ENCODE measurements at regions not wholly inside any gene's neighbourhood (a gene's known extent, or its start where the extent isn't known, plus 50 kb on each side); places are given as distances from the start of the nearest gene placed in this dataset.

DNA sequence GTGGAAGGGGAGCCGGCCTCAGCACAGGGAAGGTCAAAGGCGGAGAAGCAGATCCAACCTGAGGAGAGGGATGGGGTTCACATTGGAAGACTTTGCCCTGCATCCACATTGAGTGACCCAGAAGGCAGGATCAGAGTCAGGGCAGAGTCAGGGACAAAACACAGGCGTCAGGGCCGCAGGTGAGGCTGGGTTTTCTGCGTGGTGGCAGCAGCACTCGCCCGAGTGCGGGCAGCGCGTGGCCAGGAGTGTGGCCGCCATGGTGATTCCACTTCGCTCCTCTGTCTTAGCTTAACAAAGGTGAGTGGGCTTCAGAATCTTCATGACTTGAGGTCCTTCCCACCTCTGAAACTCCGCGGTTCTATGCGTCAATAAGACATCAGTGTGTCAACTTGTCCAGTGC lies 476.9 kb upstream of the SMIM21 start:
- Mint-ChIP-seq H3K27ac (no peak overlapping the region), H3K4me3 (no peak overlapping the region), H3K4me1 (ENCODE audit: low read depth) (no peaks in the 10 kb centered on the region), H3K9me3 (no peaks in the 10 kb centered on the region), H3K36me3 (ENCODE audit: low read depth) (no peaks in the 10 kb centered on the region), H3K27me3 (no peaks in the 10 kb centered on the region)
- Histone ChIP-seq H3K9me3 (ENCODE audit: control insufficient read depth in 1 of 2, insufficient read depth in 1 of 2, low read length in 2 of 2) (peaks cover 0 to 12% of the 10 kb centered on the region in 2 experiments), H3K4me3 (ENCODE audit: low read length) (no peak overlapping the region), H3K27ac (ENCODE audit: low read depth in 1 of 2, low read length in 2 of 2) (no peak overlapping the region), H3K4me1 (ENCODE audit: insufficient read depth, low read length) (no peaks in the 10 kb centered on the region), H3K36me3 (ENCODE audit: insufficient read depth, low read length) (no peaks in the 10 kb centered on the region), H3K27me3 (ENCODE audit: control insufficient read depth in 1 of 2, insufficient read depth in 2 of 2, low read length in 2 of 2) (no peaks in the 10 kb centered on the region)
- POLR2A ChIA-PET: no interaction called here
- ATAC-seq (ENCODE audit: poor library complexity): no peak
- TF ChIP-seq, protein P1, sequence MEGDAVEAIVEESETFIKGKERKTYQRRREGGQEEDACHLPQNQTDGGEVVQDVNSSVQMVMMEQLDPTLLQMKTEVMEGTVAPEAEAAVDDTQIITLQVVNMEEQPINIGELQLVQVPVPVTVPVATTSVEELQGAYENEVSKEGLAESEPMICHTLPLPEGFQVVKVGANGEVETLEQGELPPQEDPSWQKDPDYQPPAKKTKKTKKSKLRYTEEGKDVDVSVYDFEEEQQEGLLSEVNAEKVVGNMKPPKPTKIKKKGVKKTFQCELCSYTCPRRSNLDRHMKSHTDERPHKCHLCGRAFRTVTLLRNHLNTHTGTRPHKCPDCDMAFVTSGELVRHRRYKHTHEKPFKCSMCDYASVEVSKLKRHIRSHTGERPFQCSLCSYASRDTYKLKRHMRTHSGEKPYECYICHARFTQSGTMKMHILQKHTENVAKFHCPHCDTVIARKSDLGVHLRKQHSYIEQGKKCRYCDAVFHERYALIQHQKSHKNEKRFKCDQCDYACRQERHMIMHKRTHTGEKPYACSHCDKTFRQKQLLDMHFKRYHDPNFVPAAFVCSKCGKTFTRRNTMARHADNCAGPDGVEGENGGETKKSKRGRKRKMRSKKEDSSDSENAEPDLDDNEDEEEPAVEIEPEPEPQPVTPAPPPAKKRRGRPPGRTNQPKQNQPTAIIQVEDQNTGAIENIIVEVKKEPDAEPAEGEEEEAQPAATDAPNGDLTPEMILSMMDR (IDR thresholded peaks at IDR 0.05): no peak
- CTCF ChIA-PET: no interaction called here
- no peak for DNase-seq
- intact Hi-C loops (cut with DNase I, micrococcal nuclease): no loop called here

DNA sequence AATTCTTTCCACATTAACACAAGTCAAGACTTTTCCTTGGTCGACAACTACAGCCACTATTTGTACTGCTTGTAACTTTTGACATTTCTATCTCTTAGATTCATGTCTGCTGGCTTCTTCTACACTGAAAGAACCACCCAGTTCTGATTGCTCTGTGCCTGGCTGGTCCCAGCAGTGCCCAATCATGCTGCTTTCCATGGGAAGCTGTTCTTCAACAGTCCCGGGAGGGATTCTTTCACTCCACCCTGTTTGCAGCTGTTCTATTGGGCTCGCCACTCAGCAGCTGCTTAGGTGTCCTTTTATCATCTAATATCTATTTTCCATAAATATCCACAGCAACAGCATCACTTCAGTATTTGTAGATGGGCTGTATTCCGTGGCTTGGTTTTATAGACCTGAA lies 471.1 kb upstream of the SMIM21 start:
- intact Hi-C loops (cut with DNase I, micrococcal nuclease): no loop called here
- peaks cover 9% of the 10 kb centered on the region for H3K27me3 Mint-ChIP-seq
- no peak overlapping the region for H3K27ac Mint-ChIP-seq
- DNase-seq (no peak), ATAC-seq (ENCODE audit: poor library complexity) (no peak)
- TF ChIP-seq, protein P1 (IDR thresholded peaks at IDR 0.05): no peak
- no peaks in the 10 kb centered on the region for H3K9me3 Mint-ChIP-seq
- Histone ChIP-seq H3K4me1 (ENCODE audit: insufficient read depth, low read length) (no peaks in the 10 kb centered on the region), H3K27me3 (ENCODE audit: control insufficient read depth in 1 of 2, insufficient read depth in 2 of 2, low read length in 2 of 2) (no peaks in the 10 kb centered on the region), H3K36me3 (ENCODE audit: insufficient read depth, low read length) (no peaks in the 10 kb centered on the region), H3K27ac (ENCODE audit: low read depth in 1 of 2, low read length in 2 of 2) (no peak overlapping the region), H3K9me3 (ENCODE audit: control insufficient read depth in 1 of 2, insufficient read depth in 1 of 2, low read length in 2 of 2) (no peaks in the 10 kb centered on the region), H3K4me3 (ENCODE audit: low read length) (no peak overlapping the region)
- ChIA-PET POLR2A (no interaction called here), CTCF (no interaction called here)
- H3K4me1 Mint-ChIP-seq (ENCODE audit: low read depth): no peaks in the 10 kb centered on the region
- H3K4me3 Mint-ChIP-seq: no peak overlapping the region
- H3K36me3 Mint-ChIP-seq (ENCODE audit: low read depth): no peaks in the 10 kb centered on the region

DNA sequence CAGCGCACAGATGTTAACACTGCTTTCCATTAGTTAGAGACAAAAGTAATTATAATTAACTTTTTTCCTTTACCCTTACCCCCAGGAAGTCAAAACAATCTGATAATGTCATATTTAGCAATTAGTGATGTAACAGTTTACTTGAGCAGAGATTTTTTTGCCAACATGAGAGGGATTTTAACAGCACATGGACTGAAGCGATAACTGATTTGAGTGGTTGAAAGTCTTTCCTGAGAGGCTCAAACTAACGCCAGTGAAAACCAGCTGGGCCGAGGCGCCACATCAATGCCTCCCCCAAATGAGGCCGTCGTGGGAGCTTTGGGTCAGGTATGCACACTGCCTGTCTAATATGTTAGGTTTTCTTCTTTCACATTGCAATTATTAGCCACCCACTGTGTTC lies 469.9 kb upstream of the SMIM21 start:
- H3K27me3 Mint-ChIP-seq: peaks cover 9% of the 10 kb centered on the region
- Histone ChIP-seq H3K27me3 (ENCODE audit: control insufficient read depth in 1 of 2, insufficient read depth in 2 of 2, low read length in 2 of 2) (no peaks in the 10 kb centered on the region), H3K4me1 (ENCODE audit: insufficient read depth, low read length) (no peaks in the 10 kb centered on the region), H3K27ac (ENCODE audit: low read depth in 1 of 2, low read length in 2 of 2) (no peak overlapping the region), H3K9me3 (ENCODE audit: control insufficient read depth in 1 of 2, insufficient read depth in 1 of 2, low read length in 2 of 2) (no peaks in the 10 kb centered on the region), H3K4me3 (ENCODE audit: low read length) (no peak overlapping the region), H3K36me3 (ENCODE audit: insufficient read depth, low read length) (no peaks in the 10 kb centered on the region)
- ATAC-seq (ENCODE audit: poor library complexity) (no peak), DNase-seq (no peak)
- TF ChIP-seq, protein P1 (IDR thresholded peaks at IDR 0.05): no peak
- no peak overlapping the region for H3K27ac Mint-ChIP-seq
- H3K4me1 Mint-ChIP-seq (ENCODE audit: low read depth): no peaks in the 10 kb centered on the region
- intact Hi-C loops (cut with DNase I, micrococcal nuclease): no loop called here
- CTCF ChIA-PET: no interaction called here
- H3K4me3 Mint-ChIP-seq: no peak overlapping the region
- no peaks in the 10 kb centered on the region for H3K36me3 Mint-ChIP-seq (ENCODE audit: low read depth)
- POLR2A ChIA-PET: no interaction called here
- no peaks in the 10 kb centered on the region for H3K9me3 Mint-ChIP-seq
